K562 (cell line): ENCODE measurements at regions not wholly inside any gene's neighbourhood (a gene's known extent, or its start where the extent isn't known, plus 50 kb on each side); places are given as distances from the start of the nearest gene placed in this dataset.

ENCODE experiments used
- BRD9 ChIP-seq: fragments of 450-650 bp; IDR thresholded peaks from 2 replicates; pipeline ENCODE4 v1.6.1; 2018; ENCODE audit warnings: low read depth; ENCODE audit not compliant: partially characterized antibody
- DACH1 ChIP-seq: fragments of 450-650 bp; IDR thresholded peaks from 2 replicates; pipeline ENCODE4 v1.6.1; 2018; ENCODE audit not compliant: partially characterized antibody
- ETV5 ChIP-seq: sonication (generic); formaldehyde crosslinking; IDR thresholded peaks from 2 replicates; pipeline ENCODE4 v1.4.0; 2020; ENCODE audit warnings: low read depth, mild to moderate bottlenecking, missing genetic modification reagents
- GABPA ChIP-seq: fragments of 200-800 bp; sonication (Bioruptor generic); conservative IDR thresholded peaks from 2 replicates; pipeline ENCODE4 v1.6.1; 2016; ENCODE audit warnings: low read depth, missing genetic modification characterization, missing compliant biosample characterization
- MTA3 ChIP-seq: fragments of 450-650 bp; formaldehyde crosslinking; IDR thresholded peaks from 2 replicates; pipeline ENCODE4 v1.6.1; 2017; ENCODE audit warnings: mild to moderate bottlenecking, borderline replicate concordance
- MYBL2 ChIP-seq, 2 experiments: fragments of 450-650 bp in 1 of 2; sonication (generic) in 1 of 2; formaldehyde crosslinking in 1 of 2; IDR thresholded peaks; 2 replicates each; pipeline versions ENCODE4 v1.6.1 to v1.8.1; 2017 to 2022; ENCODE audit warnings: borderline replicate concordance in 1 of 2, inconsistent platforms in 1 of 2, low read depth in 1 of 2, mild to moderate bottlenecking in 1 of 2, missing genetic modification reagents in 1 of 2, moderate library complexity in 1 of 2
- SAP30 ChIP-seq: fragments of 200-600 bp; sonication (generic); IDR thresholded peaks from 2 replicates; pipeline ENCODE4 v1.6.1; 2012; ENCODE audit warnings: borderline replicate concordance, low read depth, mild to moderate bottlenecking, moderate library complexity, low read length, control low read depth, inconsistent platforms; ENCODE audit not compliant: insufficient read depth, poor library complexity, severe bottlenecking
- SNRNP70 ChIP-seq: fragments of 200-400 bp; formaldehyde crosslinking; optimal IDR thresholded peaks from 2 replicates; pipeline ENCODE3; 2017; ENCODE audit warnings: low read depth, low read length
- ZFP1 ChIP-seq: fragments of 450-650 bp; formaldehyde crosslinking; IDR thresholded peaks from 2 replicates; pipeline ENCODE4 v1.4.0; 2020; ENCODE audit warnings: mild to moderate bottlenecking, mixed read lengths
- ZNF274 ChIP-seq: IDR thresholded peaks from 2 replicates; pipeline ENCODE4 v1.6.1; 2011; ENCODE audit warnings: low read depth, mild to moderate bottlenecking, low read length, moderate library complexity, borderline replicate concordance
- ZNF696 ChIP-seq: fragments of 250-450 bp; sonication (Bioruptor Pico); conservative IDR thresholded peaks from 2 replicates; pipeline ENCODE4 v1.4.0; 2020; ENCODE audit warnings: mild to moderate bottlenecking, moderate library complexity
- ZSCAN29 ChIP-seq: fragments of 450-650 bp; IDR thresholded peaks from 2 replicates; pipeline ENCODE4 v1.6.1; 2017
- TF ChIP-seq, protein P1 (sequence below), 2 experiments: fragments of 450-650 bp; formaldehyde crosslinking in 1 of 2; IDR thresholded peaks; 2 replicates each; pipeline versions ENCODE4 v1.4.0 to v1.6.1; 2014 to 2020; ENCODE audit warnings: mild to moderate bottlenecking in 2 of 2, borderline replicate concordance in 1 of 2, low read depth in 1 of 2

DNA sequence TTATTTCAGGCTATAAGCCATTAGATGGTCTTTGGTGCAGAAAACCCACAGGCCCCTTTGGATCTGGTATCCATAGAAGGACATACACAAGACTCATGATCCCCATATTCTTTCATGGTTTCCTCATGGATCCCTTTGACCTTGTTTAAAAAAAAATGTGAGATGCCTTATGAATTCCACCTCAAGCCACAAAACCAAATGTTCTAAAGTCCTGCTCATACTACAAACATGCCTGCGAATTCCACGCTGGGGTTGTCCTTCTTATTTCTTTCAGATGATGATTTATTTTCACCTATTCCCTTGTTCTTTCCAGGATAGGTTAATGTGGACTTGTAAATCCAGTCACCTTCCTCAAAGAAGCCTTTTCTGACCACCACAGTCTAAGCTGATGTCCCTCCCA, 256.9 kb upstream of the DPYD start:
- TF ChIP-seq BRD9 (no peak), MTA3 (no peak), SAP30 (no peak), SNRNP70 (no peak), ETV5 (CRISPR knock-in tag) (no peak), DACH1 (no peak), ZNF274 (no peak), MYBL2 (IDR thresholded peaks at IDR 0.05; ENCODE audit: low read depth) (no peak), MYBL2 (CRISPR knock-in tag; IDR thresholded peaks at IDR 0.05; ENCODE audit: borderline replicate concordance) (no peak), ZNF696 (no peak), GABPA (no peak), ZSCAN29 (no peak), ZFP1 (CRISPR knock-in tag) (no peak)
- TF ChIP-seq, protein P1, sequence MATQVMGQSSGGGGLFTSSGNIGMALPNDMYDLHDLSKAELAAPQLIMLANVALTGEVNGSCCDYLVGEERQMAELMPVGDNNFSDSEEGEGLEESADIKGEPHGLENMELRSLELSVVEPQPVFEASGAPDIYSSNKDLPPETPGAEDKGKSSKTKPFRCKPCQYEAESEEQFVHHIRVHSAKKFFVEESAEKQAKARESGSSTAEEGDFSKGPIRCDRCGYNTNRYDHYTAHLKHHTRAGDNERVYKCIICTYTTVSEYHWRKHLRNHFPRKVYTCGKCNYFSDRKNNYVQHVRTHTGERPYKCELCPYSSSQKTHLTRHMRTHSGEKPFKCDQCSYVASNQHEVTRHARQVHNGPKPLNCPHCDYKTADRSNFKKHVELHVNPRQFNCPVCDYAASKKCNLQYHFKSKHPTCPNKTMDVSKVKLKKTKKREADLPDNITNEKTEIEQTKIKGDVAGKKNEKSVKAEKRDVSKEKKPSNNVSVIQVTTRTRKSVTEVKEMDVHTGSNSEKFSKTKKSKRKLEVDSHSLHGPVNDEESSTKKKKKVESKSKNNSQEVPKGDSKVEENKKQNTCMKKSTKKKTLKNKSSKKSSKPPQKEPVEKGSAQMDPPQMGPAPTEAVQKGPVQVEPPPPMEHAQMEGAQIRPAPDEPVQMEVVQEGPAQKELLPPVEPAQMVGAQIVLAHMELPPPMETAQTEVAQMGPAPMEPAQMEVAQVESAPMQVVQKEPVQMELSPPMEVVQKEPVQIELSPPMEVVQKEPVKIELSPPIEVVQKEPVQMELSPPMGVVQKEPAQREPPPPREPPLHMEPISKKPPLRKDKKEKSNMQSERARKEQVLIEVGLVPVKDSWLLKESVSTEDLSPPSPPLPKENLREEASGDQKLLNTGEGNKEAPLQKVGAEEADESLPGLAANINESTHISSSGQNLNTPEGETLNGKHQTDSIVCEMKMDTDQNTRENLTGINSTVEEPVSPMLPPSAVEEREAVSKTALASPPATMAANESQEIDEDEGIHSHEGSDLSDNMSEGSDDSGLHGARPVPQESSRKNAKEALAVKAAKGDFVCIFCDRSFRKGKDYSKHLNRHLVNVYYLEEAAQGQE (IDR thresholded peaks at IDR 0.05; ENCODE audit: borderline replicate concordance) = no peak
- TF ChIP-seq, protein P1 (CRISPR knock-in tag; IDR thresholded peaks at IDR 0.05; ENCODE audit: low read depth) = no peak
